Panc1 (cell line): ENCODE measurements at regions not wholly inside any gene's neighbourhood (a gene's known extent, or its start where the extent isn't known, plus 50 kb on each side); places are given as distances from the start of the nearest gene placed in this dataset.
"Not testable (repeated sequence)": the region's sequence is repeated elsewhere in the genome, so short reads cannot be mapped to it uniquely, and the experiment has no call there.

Experiments
- CTCF ChIP-seq: fragments of 450-650 bp; IDR thresholded peaks from 2 replicates; pipeline ENCODE4 v1.5.1; 2017; ENCODE audit warnings: mild to moderate bottlenecking
- POLR2AphosphoS5 ChIP-seq: IDR thresholded peaks from 2 replicates; pipeline ENCODE4 v1.6.1; 2012; ENCODE audit warnings: mild to moderate bottlenecking, low read depth, low read length, moderate library complexity

- TF ChIP-seq CTCF, POLR2AphosphoS5: not testable (repeated sequence)
These were observed 108.5 kb upstream of the SCAF8 start for GRCh38 chr6:154624727-154625126.
